ENCODE measurements at regions not wholly inside any gene's neighbourhood (a gene's known extent, or its start where the extent isn't known, plus 50 kb on each side); places are given as distances from the start of the nearest gene placed in this dataset.
"Not testable (repeated sequence)": the region's sequence is repeated elsewhere in the genome, so short reads cannot be mapped to it uniquely, and the experiment has no call there.

GRCh38 chr2:116133381-116133942, 1681.0 kb upstream of the DDX18 start:
- DNase-seq (ENCODE audit: low spot score): no peak

DNA sequence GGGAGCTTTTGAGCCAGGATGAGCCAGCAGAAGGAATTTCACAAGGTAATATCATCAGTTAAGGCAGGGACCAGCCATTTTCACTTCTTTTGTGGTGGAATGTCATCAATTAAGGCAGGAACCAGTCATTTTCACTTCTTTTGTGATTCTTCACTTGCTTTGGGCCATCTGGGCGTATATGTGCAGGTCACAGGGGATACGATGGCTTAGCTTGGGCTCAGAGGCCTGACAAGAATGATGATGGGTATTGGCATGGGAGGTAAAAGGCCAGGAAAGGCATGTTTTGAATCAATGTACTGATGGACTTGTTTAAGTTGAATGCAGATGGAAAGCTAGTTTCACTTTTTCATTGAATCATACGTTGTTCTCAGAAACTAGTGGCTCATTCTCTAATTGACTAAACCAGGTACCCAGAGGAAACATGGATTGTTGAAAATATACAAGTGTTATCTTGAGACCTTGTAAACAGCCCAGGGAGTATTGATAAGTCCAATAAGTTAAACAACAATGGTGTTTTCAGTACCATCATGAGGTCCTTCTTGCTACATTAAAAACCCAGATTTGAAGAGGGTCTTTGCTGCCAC, 1672.5 kb upstream of the DDX18 start:
- no peak for DNase-seq (ENCODE audit: low spot score)

DNA sequence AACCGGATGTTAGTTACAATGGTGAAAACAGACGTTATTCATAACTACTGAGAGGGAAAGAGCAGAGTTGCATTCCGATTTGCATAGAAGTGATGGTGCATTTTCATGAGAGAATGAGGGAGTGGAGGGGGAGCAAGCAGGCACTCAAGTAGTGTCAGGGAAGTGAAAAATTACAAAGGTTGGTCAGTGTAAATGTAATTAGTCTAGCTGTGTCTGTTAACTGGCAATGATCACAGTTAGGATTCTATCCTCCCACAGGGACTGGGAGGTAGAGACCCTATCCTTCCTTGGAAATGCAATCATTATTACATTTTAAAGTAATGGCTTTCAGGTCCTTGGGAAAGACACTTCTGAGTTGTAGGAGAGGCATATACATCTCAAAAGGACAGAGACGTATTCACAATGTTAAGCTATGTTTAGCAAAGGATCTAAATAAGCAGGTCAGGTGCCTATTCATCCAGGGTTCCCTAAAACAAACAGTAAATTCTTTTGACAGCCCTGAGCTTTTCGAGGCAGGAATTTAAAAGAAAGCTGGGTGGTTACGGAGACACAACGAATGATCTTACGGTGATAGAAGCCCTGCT, 1671.8 kb upstream of the DDX18 start:
- DNase-seq (ENCODE audit: low spot score): no peak

DNA sequence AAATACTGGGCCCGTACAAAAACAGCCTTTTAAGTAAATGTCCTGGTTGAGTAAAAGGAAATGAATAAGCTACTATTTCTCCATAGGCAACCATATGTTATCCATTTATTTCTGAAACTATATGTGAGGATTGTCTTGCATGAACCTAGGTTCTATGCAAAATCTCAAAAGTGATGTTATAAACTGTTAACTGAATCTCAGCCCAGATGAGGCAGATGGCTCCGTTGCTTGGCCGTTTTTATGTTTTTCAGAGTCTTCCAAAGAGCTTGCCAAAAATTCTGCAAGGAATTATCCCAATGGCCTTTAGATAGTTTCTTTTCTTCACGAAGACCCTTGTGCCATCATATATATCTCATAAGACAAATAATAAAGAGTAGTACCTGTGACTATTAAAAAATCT, 1669.5 kb upstream of the DDX18 start:
- DNase-seq (ENCODE audit: low spot score): no peak

GRCh38 chr2:116148361-116148760, 1666.1 kb upstream of the DDX18 start:
- no peak for DNase-seq (ENCODE audit: low spot score)

GRCh38 chr2:116153729-116154128, 1660.8 kb upstream of the DDX18 start:
- no peak for DNase-seq (ENCODE audit: low spot score)

GRCh38 chr2:116160657-116161056, 1653.8 kb upstream of the DDX18 start:
- DNase-seq (ENCODE audit: low spot score): no peak

GRCh38 chr2:116162395-116162794, 1652.1 kb upstream of the DDX18 start:
- DNase-seq (ENCODE audit: low spot score): no peak

GRCh38 chr2:116167107-116167506, 1647.4 kb upstream of the DDX18 start:
- no peak for DNase-seq (ENCODE audit: low spot score)

GRCh38 chr2:116180072-116180471, 1634.4 kb upstream of the DDX18 start:
- no peak for DNase-seq (ENCODE audit: low spot score)

- DNase-seq (ENCODE audit: low spot score): not testable (repeated sequence)
Observed at GRCh38 chr2:116190684-116191083, 1623.8 kb upstream of the DDX18 start.

- DNase-seq (ENCODE audit: low spot score): no peak
Observed at GRCh38 chr2:116200086-116200485, 1614.4 kb upstream of the DDX18 start.

DNA sequence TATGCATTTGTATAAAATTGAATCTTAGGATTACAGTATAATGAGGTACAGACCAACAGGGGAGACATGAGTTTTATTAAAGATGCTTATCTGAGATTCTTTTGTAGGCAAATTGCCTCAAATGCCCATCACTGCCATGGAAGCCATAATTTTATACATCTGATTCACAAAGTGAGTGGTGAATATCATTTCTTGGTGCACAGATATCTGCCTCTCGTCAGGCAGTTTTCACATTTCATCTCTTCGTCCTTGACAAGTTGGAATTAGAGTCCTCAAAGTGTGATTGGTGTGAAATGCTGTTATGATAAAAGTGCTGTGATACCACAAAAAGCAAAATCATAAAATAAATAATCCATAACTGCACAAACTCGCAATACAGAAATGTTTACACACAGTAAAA, 1602.8 kb upstream of the DDX18 start:
- DNase-seq (ENCODE audit: low spot score): no peak

DNA sequence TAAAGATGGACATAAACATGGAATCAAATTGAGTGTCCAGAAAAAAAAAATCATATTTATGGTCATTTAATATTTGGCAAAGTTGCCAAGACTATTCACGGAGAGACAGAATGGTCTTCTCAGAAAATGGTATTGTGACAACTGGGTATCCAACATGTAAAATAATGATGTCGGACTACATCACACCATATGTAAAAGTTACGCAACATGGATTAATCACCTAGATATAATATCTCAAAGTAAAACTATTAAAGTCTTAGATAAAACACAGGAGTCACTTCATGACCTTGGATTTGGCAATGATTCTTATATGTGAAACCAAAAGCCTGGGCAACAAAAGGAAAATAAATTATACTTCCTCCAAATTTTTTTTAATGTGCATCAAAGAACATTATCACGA, 1591.7 kb upstream of the DDX18 start:
- no peak for DNase-seq (ENCODE audit: low spot score)

GRCh38 chr2:116223912-116224311, 1590.6 kb upstream of the DDX18 start:
- no peak for DNase-seq (ENCODE audit: low spot score)

- no peak for DNase-seq (ENCODE audit: low spot score)
Observed at GRCh38 chr2:116224610-116225009, 1589.9 kb upstream of the DDX18 start.

GRCh38 chr2:116238511-116238910, 1576.0 kb upstream of the DDX18 start:
- DNase-seq (ENCODE audit: low spot score): no peak

DNA sequence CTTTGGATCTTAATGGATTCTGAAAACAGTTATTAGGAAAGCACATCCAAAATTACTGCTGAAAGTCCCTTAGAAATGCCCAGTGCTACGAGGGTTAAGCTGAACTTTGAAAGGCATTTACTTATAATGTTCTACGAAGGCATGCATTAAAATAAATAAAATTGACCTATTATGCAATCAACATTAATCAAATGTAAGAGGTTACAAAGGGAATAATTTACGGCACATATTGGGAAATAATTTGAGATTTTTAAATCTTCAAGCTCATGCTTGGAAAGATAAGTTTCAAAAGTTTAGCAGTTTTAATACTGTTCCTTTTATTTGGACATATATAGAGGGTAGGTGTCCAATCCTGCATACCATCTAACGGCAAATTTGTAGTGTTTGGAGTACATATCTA, 1564.1 kb upstream of the DDX18 start:
- no peak for DNase-seq (ENCODE audit: low spot score)

GRCh38 chr2:116264872-116265271, 1549.6 kb upstream of the DDX18 start:
- DNase-seq (ENCODE audit: low spot score): peak; percentile 1

- DNase-seq (ENCODE audit: low spot score): no peak
Observed at GRCh38 chr2:116269040-116269439, 1545.5 kb upstream of the DDX18 start.

DNA sequence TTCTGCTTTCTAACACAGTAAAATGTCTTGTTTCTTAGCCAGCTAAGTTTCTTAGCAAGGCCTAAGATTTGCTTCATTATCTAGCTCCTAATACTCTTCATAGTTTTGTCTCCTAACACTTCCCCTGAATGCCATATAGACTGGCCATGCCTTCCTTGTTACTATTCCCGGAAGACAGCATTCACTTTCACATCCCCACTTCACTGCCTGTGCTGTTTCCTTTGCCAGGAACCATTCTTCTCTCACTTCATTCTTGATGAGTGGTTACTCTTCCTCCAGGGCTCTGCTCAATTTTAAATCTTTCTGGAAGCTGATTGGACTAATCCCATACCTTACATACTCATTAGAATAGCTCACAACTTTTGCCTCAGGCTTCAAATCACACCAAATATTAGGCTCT, 1510.2 kb upstream of the DDX18 start:
- no peak for DNase-seq (ENCODE audit: low spot score)

DNA sequence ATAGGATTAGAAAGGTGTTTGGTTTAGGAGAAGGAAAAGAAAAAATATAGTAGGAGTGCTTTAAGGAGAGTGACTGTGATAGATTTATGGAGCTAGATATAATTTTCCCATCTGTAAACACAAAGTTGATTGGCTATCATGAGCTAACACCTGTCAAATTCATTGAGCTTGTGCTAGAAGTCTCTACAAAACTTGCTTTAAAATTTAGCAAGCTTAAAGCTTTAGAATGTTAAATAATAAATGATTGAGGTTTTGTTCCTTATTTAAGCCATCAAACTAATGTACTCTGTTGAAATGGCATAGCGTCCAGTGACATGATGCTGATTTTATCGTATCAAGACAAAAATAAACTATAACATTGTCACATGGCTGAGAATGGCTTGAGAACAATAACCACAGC, 1497.4 kb upstream of the DDX18 start:
- no peak for DNase-seq (ENCODE audit: low spot score)

- DNase-seq (ENCODE audit: low spot score): not testable (repeated sequence)
Observed at GRCh38 chr2:116318551-116318950, 1495.9 kb upstream of the DDX18 start.

DNA sequence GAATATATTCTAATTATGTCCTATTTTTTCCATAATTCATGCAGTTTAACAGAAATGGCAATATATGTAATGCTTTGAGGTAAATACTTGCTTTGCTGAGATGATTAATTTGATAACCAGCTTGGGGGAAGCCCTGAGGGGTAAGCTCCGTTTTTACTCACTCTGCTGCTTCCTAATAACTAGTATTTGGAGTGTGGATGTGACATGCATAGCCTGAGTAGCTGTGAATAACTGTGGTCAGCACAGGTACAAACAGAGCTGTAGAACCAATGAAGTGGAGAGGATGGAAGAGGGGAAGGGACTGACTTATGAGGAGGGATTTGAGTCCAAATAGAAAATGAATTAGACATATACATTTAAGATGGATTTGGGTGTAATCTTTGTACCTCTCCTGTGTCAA, 1495.5 kb upstream of the DDX18 start:
- DNase-seq (ENCODE audit: low spot score): no peak
